PC-9 (cell line): ENCODE measurements at regions not wholly inside any gene's neighbourhood (a gene's known extent, or its start where the extent isn't known, plus 50 kb on each side); places are given as distances from the start of the nearest gene placed in this dataset.

ENCODE experiments used
- BruUV-seq: library from RNA; stranded (reverse); fragments of 400-500 nt; replicated peaks from 2 replicates; lab custom pipeline; 2021; lab: Mats Ljungman, UMichigan
- CTCF ChIA-PET: fragments of 300-600 bp; sonication (Branson Sonifier 250); formaldehyde crosslinking; loops from one replicate; lab custom pipeline; 2022; ENCODE audit warnings: antibody characterized with exemption; lab: Charles Lee
- POLR2A ChIA-PET: fragments of 300-600 bp; sonication (Branson Sonifier 250); formaldehyde crosslinking; loops from one replicate; lab custom pipeline; 2022; ENCODE audit warnings: antibody characterized with exemption; ENCODE audit not compliant: unreplicated experiment; lab: Charles Lee
- DNase-seq, 2 experiments: peaks; one replicate each; pipeline versions ENCODE4 v3.0.0 to v3.0.0-alpha.2; 2015 to 2022; ENCODE audit warnings: mixed read lengths in 1 of 2
- H2AFZ ChIP-seq: fragments of 200-600 bp; sonication (generic); 2 replicates; pipeline ENCODE4 v1.8.1; 2017; ENCODE audit warnings: antibody characterized with exemption
- H3F3A ChIP-seq: fragments of 200-600 bp; sonication (generic); 2 replicates; pipeline ENCODE4 v1.8.1; 2017; ENCODE audit warnings: antibody characterized with exemption, mild to moderate bottlenecking, low read depth; ENCODE audit not compliant: insufficient read depth
- H3K27ac ChIP-seq: fragments of 200-600 bp; sonication (generic); 2 replicates; pipeline ENCODE4 v1.6.1; 2016; ENCODE audit warnings: mixed run types
- H3K27me3 ChIP-seq: fragments of 200-600 bp; sonication (generic); 2 replicates; pipeline ENCODE4 v1.6.1; 2016; ENCODE audit warnings: low read depth, mixed run types; ENCODE audit not compliant: insufficient read depth
- H3K36me3 ChIP-seq: fragments of 200-600 bp; sonication (generic); 2 replicates; pipeline ENCODE4 v1.6.1; 2016; ENCODE audit warnings: low read depth, mixed run types
- H3K4me1 ChIP-seq: fragments of 200-600 bp; sonication (generic); replicated peaks from 2 replicates; pipeline ENCODE4 v1.6.1; 2016; ENCODE audit warnings: mixed run types; ENCODE audit not compliant: insufficient read depth
- H3K4me2 ChIP-seq: fragments of 200-600 bp; sonication (generic); 2 replicates; pipeline ENCODE4 v1.6.1; 2017; ENCODE audit warnings: mixed run types
- H3K4me3 ChIP-seq: fragments of 200-600 bp; sonication (generic); 2 replicates; pipeline ENCODE4 v1.6.1; 2016; ENCODE audit warnings: mixed run types
- H3K79me2 ChIP-seq: fragments of 200-600 bp; sonication (generic); 2 replicates; pipeline ENCODE4 v1.6.1; 2017; ENCODE audit warnings: low read depth, mixed run types
- H3K9me2 ChIP-seq: fragments of 200-600 bp; sonication (generic); 2 replicates; pipeline ENCODE4 v1.8.1; 2017; ENCODE audit warnings: mild to moderate bottlenecking; ENCODE audit not compliant: insufficient read depth
- H3K9me3 ChIP-seq: fragments of 200-600 bp; sonication (generic); 2 replicates; pipeline ENCODE4 v1.8.1; 2016; ENCODE audit warnings: low read depth; ENCODE audit not compliant: insufficient read depth
- H4K20me1 ChIP-seq: fragments of 200-600 bp; sonication (generic); 2 replicates; pipeline ENCODE4 v1.8.1; 2017; ENCODE audit not compliant: insufficient read depth
- CTCF ChIP-seq: fragments of 200-600 bp; sonication (generic); conservative IDR thresholded peaks from 2 replicates; pipeline ENCODE4 v1.6.1; 2017; ENCODE audit warnings: mixed run types, antibody characterized with exemption, mild to moderate bottlenecking, moderate library complexity
- EZH2 ChIP-seq: fragments of 200-600 bp; sonication (generic); IDR thresholded peaks from 2 replicates; pipeline ENCODE4 v1.8.0; 2017; ENCODE audit warnings: antibody characterized with exemption, low read depth
- intact Hi-C: fragments of 100-400 bp; cut with micrococcal nuclease; formaldehyde crosslinking; loops from one replicate; pipeline ENCODE4 v1.10.0; 2022; ENCODE audit not compliant: unreplicated experiment

GRCh38 chr5:77847814-77848290 is 71.7 kb upstream of the TBCA start:
- no peak overlapping the region for H3K27ac ChIP-seq
- DNase-seq = no peak
- CTCF ChIA-PET = no interaction called here
- no peaks in the 10 kb centered on the region for H3K79me2 ChIP-seq
- no peaks in the 10 kb centered on the region for H3K4me1 ChIP-seq
- H3K4me2 ChIP-seq = no peak overlapping the region
- H3K9me2 ChIP-seq = no peaks in the 10 kb centered on the region
- H2AFZ ChIP-seq = no peak overlapping the region
- intact Hi-C loops = no loop called here
- TF ChIP-seq CTCF (no peak), EZH2 (no peak)
- no peaks in the 10 kb centered on the region for H3K9me3 ChIP-seq
- no peaks in the 10 kb centered on the region for H4K20me1 ChIP-seq
- no TSS peak for BruUV-seq
- POLR2A ChIA-PET = no interaction called here
- H3K27me3 ChIP-seq = no peaks in the 10 kb centered on the region
- no peak overlapping the region for H3K4me3 ChIP-seq
- no peaks in the 10 kb centered on the region for H3K36me3 ChIP-seq
- H3F3A ChIP-seq = no peaks in the 10 kb centered on the region

- ChIA-PET POLR2A (no interaction called here), CTCF (no interaction called here)
- no peaks in the 10 kb centered on the region for H3K4me1 ChIP-seq
- H3K27me3 ChIP-seq = no peaks in the 10 kb centered on the region
- no peak overlapping the region for H3K27ac ChIP-seq
- H3K4me3 ChIP-seq = no peak overlapping the region
- H4K20me1 ChIP-seq = no peaks in the 10 kb centered on the region
- no peaks in the 10 kb centered on the region for H3K9me2 ChIP-seq
- no peak overlapping the region for H3K4me2 ChIP-seq
- intact Hi-C loops = no loop called here
- DNase-seq = no peak
- BruUV-seq = no TSS peak
- no peaks in the 10 kb centered on the region for H3K79me2 ChIP-seq
- no peaks in the 10 kb centered on the region for H3K36me3 ChIP-seq
- H2AFZ ChIP-seq = no peak overlapping the region
- no peaks in the 10 kb centered on the region for H3F3A ChIP-seq
- no peaks in the 10 kb centered on the region for H3K9me3 ChIP-seq
- no peak for TF ChIP-seq CTCF
- TF ChIP-seq EZH2 = no peak
Observed at GRCh38 chr5:77847129-77847460, 71.0 kb upstream of the TBCA start.

GRCh38 chr5:77846422-77847128 is 70.4 kb upstream of the TBCA start:
- intact Hi-C loops = no loop called here
- Histone ChIP-seq H3K9me2 (no peaks in the 10 kb centered on the region), H3K79me2 (no peaks in the 10 kb centered on the region), H3K4me1 (no peaks in the 10 kb centered on the region), H3K9me3 (no peaks in the 10 kb centered on the region), H3K4me2 (no peak overlapping the region), H3K4me3 (no peak overlapping the region), H3K27ac (no peak overlapping the region), H4K20me1 (no peaks in the 10 kb centered on the region), H3K36me3 (no peaks in the 10 kb centered on the region), H2AFZ (no peak overlapping the region), H3K27me3 (no peaks in the 10 kb centered on the region), H3F3A (no peaks in the 10 kb centered on the region)
- DNase-seq = no peak
- BruUV-seq = no TSS peak
- ChIA-PET POLR2A (no interaction called here), CTCF (no interaction called here)
- TF ChIP-seq CTCF = no peak
- no peak for TF ChIP-seq EZH2
